ENCODE measurements at regions not wholly inside any gene's neighbourhood (a gene's known extent, or its start where the extent isn't known, plus 50 kb on each side); places are given as distances from the start of the nearest gene placed in this dataset.

- Histone ChIP-seq H3K9ac (ENCODE audit: insufficient read depth in 1 of 2, low read length in 2 of 2) (no peak overlapping the region), H3K4me1 (ENCODE audit: control insufficient read depth in 5 of 5, insufficient read depth in 5 of 5, low read length in 5 of 5) (no peaks in the 10 kb centered on the region), H3K27me3 (ENCODE audit: control insufficient read depth in 3 of 3, insufficient read depth in 3 of 3, low read length in 2 of 3) (peaks cover 0 to 10% (median 3%) of the 10 kb centered on the region in 3 donors), H3K27ac (ENCODE audit: low read depth in 1 of 2, low read length in 1 of 2) (no peak overlapping the region), H3K9me3 (ENCODE audit: control insufficient read depth in 4 of 4, insufficient read depth in 3 of 4, low read length in 3 of 4) (peaks cover 0 to 3% (median 0%) of the 10 kb centered on the region in 4 donors), H3K36me3 (ENCODE audit: control insufficient read depth in 4 of 4, insufficient read depth in 4 of 4, low read length in 4 of 4) (no peaks in the 10 kb centered on the region), H3K4me3 (no peak overlapping the region)
- TF ChIP-seq, protein P1, sequence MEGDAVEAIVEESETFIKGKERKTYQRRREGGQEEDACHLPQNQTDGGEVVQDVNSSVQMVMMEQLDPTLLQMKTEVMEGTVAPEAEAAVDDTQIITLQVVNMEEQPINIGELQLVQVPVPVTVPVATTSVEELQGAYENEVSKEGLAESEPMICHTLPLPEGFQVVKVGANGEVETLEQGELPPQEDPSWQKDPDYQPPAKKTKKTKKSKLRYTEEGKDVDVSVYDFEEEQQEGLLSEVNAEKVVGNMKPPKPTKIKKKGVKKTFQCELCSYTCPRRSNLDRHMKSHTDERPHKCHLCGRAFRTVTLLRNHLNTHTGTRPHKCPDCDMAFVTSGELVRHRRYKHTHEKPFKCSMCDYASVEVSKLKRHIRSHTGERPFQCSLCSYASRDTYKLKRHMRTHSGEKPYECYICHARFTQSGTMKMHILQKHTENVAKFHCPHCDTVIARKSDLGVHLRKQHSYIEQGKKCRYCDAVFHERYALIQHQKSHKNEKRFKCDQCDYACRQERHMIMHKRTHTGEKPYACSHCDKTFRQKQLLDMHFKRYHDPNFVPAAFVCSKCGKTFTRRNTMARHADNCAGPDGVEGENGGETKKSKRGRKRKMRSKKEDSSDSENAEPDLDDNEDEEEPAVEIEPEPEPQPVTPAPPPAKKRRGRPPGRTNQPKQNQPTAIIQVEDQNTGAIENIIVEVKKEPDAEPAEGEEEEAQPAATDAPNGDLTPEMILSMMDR (IDR thresholded peaks at IDR 0.05; ENCODE audit: control extremely low read depth, extremely low read depth), result no peak
- WGBS, 2 donors, result 89 to 93% methylated on average over 8 of the region's 8 CpGs
- ATAC-seq (ENCODE audit: insufficient read depth, low FRiP score) (no peak), DNase-seq (no peak)
These were observed 405.4 kb upstream of the PRKX start for GRCh38 chrX:4118666-4119530.

DNA sequence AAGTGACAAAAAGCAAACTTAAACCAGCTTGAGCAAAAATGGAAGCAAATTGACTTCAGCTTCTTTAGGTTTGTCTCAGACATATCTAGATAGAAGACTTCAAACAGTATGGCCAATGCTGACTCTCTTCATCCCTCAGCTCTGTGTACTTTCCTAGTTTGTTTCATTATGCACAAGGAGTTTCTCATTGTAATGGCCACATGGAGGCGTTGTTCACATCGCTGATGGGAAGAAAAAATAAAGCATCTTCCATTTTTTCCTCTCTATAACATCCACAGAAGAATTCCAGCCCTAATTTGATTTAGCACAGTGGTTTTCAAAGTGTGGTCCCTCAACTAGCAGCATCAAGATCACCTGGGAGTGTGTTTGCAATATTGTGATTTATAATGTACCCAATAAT is 397.5 kb upstream of the PRKX start:
- no peak overlapping the region for H3K9ac ChIP-seq (ENCODE audit: insufficient read depth in 1 of 2, low read length in 2 of 2)
- H3K4me3 ChIP-seq, result no peak overlapping the region
- TF ChIP-seq, protein P1 (IDR thresholded peaks at IDR 0.05; ENCODE audit: control extremely low read depth, extremely low read depth), result no peak
- no peaks in the 10 kb centered on the region for H3K4me1 ChIP-seq (ENCODE audit: control insufficient read depth in 5 of 5, insufficient read depth in 5 of 5, low read length in 5 of 5)
- peaks cover 0 to 27% (median 8%) of the 10 kb centered on the region in 3 donors for H3K27me3 ChIP-seq (ENCODE audit: control insufficient read depth in 3 of 3, insufficient read depth in 3 of 3, low read length in 2 of 3)
- 49 to 65% methylated on average over 2 of the region's 2 CpGs for WGBS, 2 donors
- ATAC-seq (ENCODE audit: insufficient read depth, low FRiP score) (no peak), DNase-seq (no peak)
- H3K9me3 ChIP-seq (ENCODE audit: control insufficient read depth in 4 of 4, insufficient read depth in 3 of 4, low read length in 3 of 4), result peaks cover 0 to 3% (median 0%) of the 10 kb centered on the region in 4 donors
- no peaks in the 10 kb centered on the region for H3K36me3 ChIP-seq (ENCODE audit: control insufficient read depth in 4 of 4, insufficient read depth in 4 of 4, low read length in 4 of 4)
- no peak overlapping the region for H3K27ac ChIP-seq (ENCODE audit: low read depth in 1 of 2, low read length in 1 of 2)

DNA sequence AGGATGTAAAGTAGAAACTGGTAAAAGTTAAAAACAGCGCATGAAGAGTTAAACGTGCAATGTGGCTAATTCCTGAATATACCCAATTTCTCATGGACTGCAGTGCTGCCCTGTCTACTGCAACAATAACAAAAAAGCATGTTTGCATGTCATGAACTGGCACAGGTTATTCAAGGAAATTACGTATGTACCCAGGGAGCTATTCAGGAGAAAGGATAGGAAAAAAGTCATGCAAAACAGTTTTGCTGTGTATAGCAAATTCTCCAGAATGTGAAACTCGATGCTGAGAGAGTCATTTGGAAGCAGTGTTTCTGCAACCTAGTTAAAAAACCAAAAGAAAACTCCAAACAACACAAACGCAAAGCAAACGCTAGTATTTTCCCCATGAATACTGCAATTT is 381.5 kb upstream of the PRKX start:
- H3K4me3 ChIP-seq, result no peak overlapping the region
- no peaks in the 10 kb centered on the region for H3K4me1 ChIP-seq (ENCODE audit: control insufficient read depth in 5 of 5, insufficient read depth in 5 of 5, low read length in 5 of 5)
- H3K27me3 ChIP-seq (ENCODE audit: control insufficient read depth in 3 of 3, insufficient read depth in 3 of 3, low read length in 2 of 3), result peaks cover 0 to 15% (median 0%) of the 10 kb centered on the region in 3 donors
- DNase-seq (no peak), ATAC-seq (ENCODE audit: insufficient read depth, low FRiP score) (no peak)
- no peaks in the 10 kb centered on the region for H3K36me3 ChIP-seq (ENCODE audit: control insufficient read depth in 4 of 4, insufficient read depth in 4 of 4, low read length in 4 of 4)
- H3K9me3 ChIP-seq (ENCODE audit: control insufficient read depth in 4 of 4, insufficient read depth in 3 of 4, low read length in 3 of 4), result peaks cover 0 to 3% (median 0%) of the 10 kb centered on the region in 4 donors
- H3K27ac ChIP-seq (ENCODE audit: low read depth in 1 of 2, low read length in 1 of 2), result no peak overlapping the region
- no peak overlapping the region for H3K9ac ChIP-seq (ENCODE audit: insufficient read depth in 1 of 2, low read length in 2 of 2)
- TF ChIP-seq, protein P1 (IDR thresholded peaks at IDR 0.05; ENCODE audit: control extremely low read depth, extremely low read depth), result no peak
- 59 to 68% methylated on average over 6 of the region's 6 CpGs for WGBS, 2 donors

All from lung (tissue), 11 donors.